GM18505 (cell line): ENCODE measurements at regions not wholly inside any gene's neighbourhood (a gene's known extent, or its start where the extent isn't known, plus 50 kb on each side); places are given as distances from the start of the nearest gene placed in this dataset.

ENCODE experiments used
- ATAC-seq: cut with Tn5 transposase; IDR thresholded peaks from one replicate; pipeline ENCODE4 v1.9.1; 2021; ENCODE audit not compliant: unreplicated experiment
- POLR2A ChIP-seq: IDR thresholded peaks from 4 replicates; pipeline ENCODE4 v1.6.1; 2011; ENCODE audit warnings: borderline replicate concordance; ENCODE audit not compliant: insufficient read depth, insufficient read length; ENCODE audit errors: extremely low read depth

- ATAC-seq: no peak
- TF ChIP-seq POLR2A: no peak
Measured at GRCh38 chr3:98962951-98963350, 61.5 kb upstream of the DCBLD2 start.

GRCh38 chr3:98962189-98962930 lies 60.9 kb upstream of the DCBLD2 start:
- no peak for TF ChIP-seq POLR2A
- no peak for ATAC-seq

- ATAC-seq: no peak
- TF ChIP-seq POLR2A: no peak
Measured at GRCh38 chr3:98961161-98962155, 60.0 kb upstream of the DCBLD2 start.

DNA sequence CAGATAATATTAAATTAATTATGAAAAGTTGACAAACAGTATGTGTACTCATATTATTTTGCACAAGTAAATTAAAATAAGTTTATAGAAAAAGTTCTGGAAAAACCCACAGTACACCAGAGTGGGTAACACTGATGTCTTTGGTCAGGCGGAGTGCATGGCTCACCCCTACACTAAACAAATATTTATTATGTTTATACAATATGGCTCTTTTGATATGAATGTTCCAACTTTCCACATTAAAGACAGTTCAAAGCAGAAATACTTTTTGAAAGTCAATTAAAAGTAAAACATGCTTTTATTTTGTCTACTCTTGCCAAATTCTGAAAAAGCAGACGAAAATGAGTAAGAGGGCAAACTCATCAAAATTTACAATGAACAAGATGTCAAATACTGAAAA lies 56.2 kb upstream of the DCBLD2 start:
- no peak for ATAC-seq
- no peak for TF ChIP-seq POLR2A

GRCh38 chr3:98956008-98956407 lies 54.5 kb upstream of the DCBLD2 start:
- ATAC-seq: no peak
- no peak for TF ChIP-seq POLR2A

GRCh38 chr3:98954791-98955604 lies 53.5 kb upstream of the DCBLD2 start:
- ATAC-seq: no peak

GRCh38 chr3:98954242-98954641 lies 52.7 kb upstream of the DCBLD2 start:
- TF ChIP-seq POLR2A: no peak
- ATAC-seq: no peak

More at GRCh38 chr3:98954791-98955604, 53.5 kb upstream of the DCBLD2 start:
- TF ChIP-seq POLR2A: no peak

- no peak for ATAC-seq
- TF ChIP-seq POLR2A: no peak
Measured at GRCh38 chr3:98952404-98952803, 50.9 kb upstream of the DCBLD2 start.
